ENCODE measurements at regions not wholly inside any gene's neighbourhood (a gene's known extent, or its start where the extent isn't known, plus 50 kb on each side); places are given as distances from the start of the nearest gene placed in this dataset.

DNA sequence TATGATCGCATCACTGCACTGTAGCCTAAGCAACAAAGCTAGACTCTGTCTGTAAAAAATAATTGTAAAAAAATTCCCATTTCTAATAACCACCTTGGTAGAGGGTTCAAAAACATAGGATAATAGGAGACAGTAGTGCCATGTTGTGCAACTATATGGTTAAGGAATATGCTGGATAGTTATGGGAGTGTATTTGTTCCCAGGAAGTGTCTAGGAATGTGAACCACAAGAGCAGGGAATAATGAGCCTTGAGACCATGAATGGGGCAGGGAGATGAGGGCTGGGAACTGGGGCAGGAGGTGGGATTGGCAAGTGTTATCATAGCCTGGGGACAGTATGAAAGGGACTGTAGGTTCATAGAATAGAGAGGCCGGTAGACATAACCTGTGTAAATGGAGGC is 50.4 kb downstream of the RUSC2 start:
- DNase-seq (ENCODE audit: insufficient read length, low spot score) (no peak), FAIRE-seq (no peak)
- TF ChIP-seq, protein P1, sequence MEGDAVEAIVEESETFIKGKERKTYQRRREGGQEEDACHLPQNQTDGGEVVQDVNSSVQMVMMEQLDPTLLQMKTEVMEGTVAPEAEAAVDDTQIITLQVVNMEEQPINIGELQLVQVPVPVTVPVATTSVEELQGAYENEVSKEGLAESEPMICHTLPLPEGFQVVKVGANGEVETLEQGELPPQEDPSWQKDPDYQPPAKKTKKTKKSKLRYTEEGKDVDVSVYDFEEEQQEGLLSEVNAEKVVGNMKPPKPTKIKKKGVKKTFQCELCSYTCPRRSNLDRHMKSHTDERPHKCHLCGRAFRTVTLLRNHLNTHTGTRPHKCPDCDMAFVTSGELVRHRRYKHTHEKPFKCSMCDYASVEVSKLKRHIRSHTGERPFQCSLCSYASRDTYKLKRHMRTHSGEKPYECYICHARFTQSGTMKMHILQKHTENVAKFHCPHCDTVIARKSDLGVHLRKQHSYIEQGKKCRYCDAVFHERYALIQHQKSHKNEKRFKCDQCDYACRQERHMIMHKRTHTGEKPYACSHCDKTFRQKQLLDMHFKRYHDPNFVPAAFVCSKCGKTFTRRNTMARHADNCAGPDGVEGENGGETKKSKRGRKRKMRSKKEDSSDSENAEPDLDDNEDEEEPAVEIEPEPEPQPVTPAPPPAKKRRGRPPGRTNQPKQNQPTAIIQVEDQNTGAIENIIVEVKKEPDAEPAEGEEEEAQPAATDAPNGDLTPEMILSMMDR (IDR thresholded peaks at IDR 0.05; ENCODE audit: insufficient read depth, missing control alignments), result no peak

DNA sequence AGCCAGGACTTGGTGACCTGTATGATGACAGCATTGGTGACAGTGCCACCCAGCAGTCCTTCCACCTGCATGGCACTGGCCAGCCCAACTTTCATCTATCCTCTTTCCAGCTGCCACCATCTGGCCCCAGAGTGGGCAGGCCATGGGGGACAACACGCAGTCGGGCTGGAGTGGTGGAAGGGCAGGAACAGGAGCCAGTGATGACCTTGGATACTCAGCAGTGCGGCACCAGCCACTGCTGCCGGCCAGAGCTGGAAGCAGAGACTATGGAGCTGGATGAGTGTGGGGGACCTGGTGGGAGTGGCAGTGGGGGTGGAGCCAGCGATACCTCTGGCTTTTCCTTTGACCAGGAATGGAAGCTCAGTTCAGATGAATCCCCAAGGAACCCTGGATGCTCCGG is 56.9 kb downstream of the RUSC2 start:
- TF ChIP-seq, protein P1 (IDR thresholded peaks at IDR 0.05; ENCODE audit: insufficient read depth, missing control alignments), result no peak
- DNase-seq (ENCODE audit: insufficient read length, low spot score), result no peak
- no peak for FAIRE-seq

DNA sequence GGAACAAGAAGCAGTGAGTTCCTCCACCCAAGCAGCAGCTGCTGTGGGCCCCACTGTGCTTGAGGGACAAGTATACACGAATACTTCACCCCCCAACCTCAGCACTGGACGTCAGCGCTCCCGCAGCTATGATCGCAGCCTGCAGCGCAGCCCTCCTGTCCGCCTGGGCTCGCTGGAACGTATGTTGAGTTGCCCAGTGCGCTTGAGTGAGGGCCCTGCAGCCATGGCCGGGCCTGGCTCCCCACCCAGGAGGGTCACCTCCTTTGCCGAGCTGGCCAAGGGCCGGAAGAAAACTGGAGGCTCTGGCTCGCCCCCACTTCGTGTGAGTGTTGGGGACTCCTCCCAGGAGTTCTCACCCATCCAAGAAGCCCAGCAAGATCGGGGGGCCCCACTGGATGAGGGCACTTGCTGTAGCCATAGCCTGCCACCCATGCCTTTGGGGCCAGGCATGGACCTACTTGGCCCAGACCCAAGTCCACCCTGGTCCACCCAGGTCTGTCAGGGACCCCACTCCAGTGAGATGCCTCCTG is 57.1 kb upstream of the TESK1 start:
- no peak for DNase-seq (ENCODE audit: insufficient read length, low spot score)
- no peak for FAIRE-seq
- TF ChIP-seq, protein P1 (IDR thresholded peaks at IDR 0.05; ENCODE audit: insufficient read depth, missing control alignments), result no peak

DNA sequence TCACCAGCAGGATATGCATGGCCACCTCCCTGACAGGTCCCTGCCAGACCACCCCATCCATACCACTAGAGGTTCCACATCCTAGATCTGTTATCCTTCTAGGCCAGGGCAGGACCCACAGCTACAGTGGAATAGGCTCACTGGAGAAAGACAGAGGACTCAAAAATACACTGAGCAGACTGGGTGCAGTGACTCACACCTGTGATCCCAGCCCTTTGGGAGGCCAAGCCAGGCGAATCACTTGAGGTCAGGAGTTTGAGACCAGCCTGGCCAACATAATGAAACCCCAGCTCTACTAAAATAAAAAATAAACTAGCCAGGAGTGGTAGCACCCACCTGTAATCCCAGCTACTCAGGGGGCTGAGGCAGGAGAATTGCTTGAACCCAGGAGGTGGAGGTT is 56.5 kb upstream of the TESK1 start:
- no peak for FAIRE-seq
- DNase-seq (ENCODE audit: insufficient read length, low spot score), result no peak
- TF ChIP-seq, protein P1 (IDR thresholded peaks at IDR 0.05; ENCODE audit: insufficient read depth, missing control alignments), result no peak

DNA sequence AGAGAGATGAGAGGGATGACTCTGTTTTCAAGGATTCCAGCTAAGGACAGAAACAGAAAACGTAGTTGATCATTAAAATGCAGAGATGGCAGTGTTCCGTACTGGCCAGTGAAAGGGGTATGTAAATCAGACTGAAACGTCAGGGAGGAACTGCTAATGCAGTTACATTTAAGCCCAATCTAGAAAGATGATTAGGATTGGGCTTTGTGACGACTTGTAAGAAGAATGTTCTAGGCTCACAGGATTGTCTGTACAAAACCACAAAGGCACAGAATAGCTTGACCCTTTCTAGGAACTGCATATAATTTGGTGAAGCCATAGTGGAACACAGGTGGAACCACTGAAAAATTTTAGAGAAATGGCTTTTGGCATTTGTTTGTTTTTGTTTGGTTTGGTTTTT is 55.6 kb upstream of the TESK1 start:
- FAIRE-seq, result no peak

DNA sequence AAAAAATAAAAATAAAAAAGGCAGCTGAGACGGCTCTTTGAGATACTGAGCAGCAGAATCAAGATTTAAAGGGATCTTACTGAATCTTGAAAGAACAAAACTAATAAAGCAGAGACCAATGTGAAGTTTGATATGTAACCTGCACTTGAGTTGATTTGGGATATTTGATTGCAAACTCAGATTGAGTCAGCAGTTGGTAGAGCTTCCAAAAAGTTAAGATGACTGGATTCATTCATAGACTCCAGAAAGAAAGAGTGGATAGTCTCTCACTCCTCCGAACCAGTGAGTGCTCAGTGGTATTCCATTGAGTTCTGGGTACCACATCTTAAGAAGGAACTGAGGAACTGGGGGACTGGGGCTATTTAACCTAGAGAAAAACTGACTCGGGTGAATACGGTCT is 52.7 kb upstream of the TESK1 start:
- DNase-seq (ENCODE audit: insufficient read length, low spot score) (no peak), FAIRE-seq (no peak)
- TF ChIP-seq, protein P1 (IDR thresholded peaks at IDR 0.05; ENCODE audit: insufficient read depth, missing control alignments), result no peak

More for the DNA sequence above, 55.6 kb upstream of the TESK1 start:
- TF ChIP-seq, protein P1 (IDR thresholded peaks at IDR 0.05; ENCODE audit: insufficient read depth, missing control alignments), result no peak
- DNase-seq (ENCODE audit: insufficient read length, low spot score), result no peak

DNA sequence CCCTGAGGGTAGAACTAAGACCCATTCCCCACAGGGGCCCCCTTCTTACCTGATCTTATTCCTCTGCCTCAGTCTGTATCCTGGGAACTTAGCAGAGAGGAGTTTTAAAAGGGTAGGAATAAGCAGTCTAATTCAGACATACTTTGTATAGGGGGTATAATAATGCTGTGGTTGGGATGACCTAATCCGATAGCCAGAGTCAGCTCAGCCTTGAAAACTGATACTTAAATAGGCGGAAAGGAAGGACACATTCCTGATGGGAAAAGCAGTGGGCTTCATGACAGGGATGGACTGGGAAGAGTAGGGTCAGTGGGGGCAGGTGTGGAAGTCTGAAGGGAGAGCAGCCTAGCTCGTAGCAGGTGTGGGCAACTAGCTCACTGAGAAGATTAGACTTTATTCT is 52.2 kb upstream of the TESK1 start:
- TF ChIP-seq, protein P1 (IDR thresholded peaks at IDR 0.05; ENCODE audit: insufficient read depth, missing control alignments), result no peak
- FAIRE-seq, result no peak
- no peak for DNase-seq (ENCODE audit: insufficient read length, low spot score)
